GM23338 (cell line): ENCODE measurements at regions not wholly inside any gene's neighbourhood (a gene's known extent, or its start where the extent isn't known, plus 50 kb on each side); places are given as distances from the start of the nearest gene placed in this dataset.

Experiments used
- CREB1 ChIP-seq: fragments of 250-450 bp; sonication (Bioruptor Pico); IDR thresholded peaks from 2 replicates; pipeline ENCODE4 v1.5.0; 2020; ENCODE audit warnings: low read depth, mild to moderate bottlenecking, moderate library complexity
- EZH2 ChIP-seq: fragments of 200-600 bp; sonication (generic); IDR thresholded peaks from one replicate; pipeline ENCODE4 v1.8.0; 2017; ENCODE audit warnings: antibody characterized with exemption, mild to moderate bottlenecking, low read depth; ENCODE audit not compliant: unreplicated experiment
- EZH2phosphoT487 ChIP-seq: fragments of 200-600 bp; sonication (generic); IDR thresholded peaks from one replicate; pipeline ENCODE4 v1.8.1; 2018; ENCODE audit warnings: antibody characterized with exemption; ENCODE audit not compliant: unreplicated experiment
- JUNB ChIP-seq: IDR thresholded peaks from one replicate; pipeline ENCODE4 v1.6.1; 2016; ENCODE audit warnings: antibody characterized with exemption; ENCODE audit not compliant: unreplicated experiment
- POLR2AphosphoS5 ChIP-seq: IDR thresholded peaks from 2 replicates; pipeline ENCODE4 v1.6.1; 2016; ENCODE audit warnings: antibody characterized with exemption, low read depth
- ZNF114 ChIP-seq: fragments of 250-450 bp; sonication (Bioruptor Pico); IDR thresholded peaks from 2 replicates; pipeline ENCODE4 v1.5.0; 2020; ENCODE audit warnings: mild to moderate bottlenecking, moderate library complexity
- ZNF331 ChIP-seq: fragments of 250-450 bp; sonication (Bioruptor Pico); IDR thresholded peaks from 2 replicates; pipeline ENCODE4 v1.5.0; 2020; ENCODE audit warnings: low read depth, mild to moderate bottlenecking, moderate library complexity
- TF ChIP-seq, protein P1 (sequence below), 2 experiments: fragments of 200-600 bp in 1 of 2; sonication (generic) in 1 of 2; conservative IDR thresholded peaks; 2 replicates each; pipeline versions ENCODE4 v1.5.1 to v1.6.1; 2016 to 2017; ENCODE audit warnings: antibody characterized with exemption in 2 of 2, low read depth in 2 of 2, mild to moderate bottlenecking in 2 of 2, moderate library complexity in 1 of 2
- TF ChIP-seq, protein P2 (sequence below): IDR thresholded peaks from 2 replicates; pipeline ENCODE4 v1.6.1; 2016; ENCODE audit warnings: antibody characterized with exemption
- TF ChIP-seq, protein P3 (sequence below): IDR thresholded peaks from one replicate; pipeline ENCODE4 v1.6.1; 2018; ENCODE audit warnings: antibody characterized with exemption; ENCODE audit not compliant: unreplicated experiment

DNA sequence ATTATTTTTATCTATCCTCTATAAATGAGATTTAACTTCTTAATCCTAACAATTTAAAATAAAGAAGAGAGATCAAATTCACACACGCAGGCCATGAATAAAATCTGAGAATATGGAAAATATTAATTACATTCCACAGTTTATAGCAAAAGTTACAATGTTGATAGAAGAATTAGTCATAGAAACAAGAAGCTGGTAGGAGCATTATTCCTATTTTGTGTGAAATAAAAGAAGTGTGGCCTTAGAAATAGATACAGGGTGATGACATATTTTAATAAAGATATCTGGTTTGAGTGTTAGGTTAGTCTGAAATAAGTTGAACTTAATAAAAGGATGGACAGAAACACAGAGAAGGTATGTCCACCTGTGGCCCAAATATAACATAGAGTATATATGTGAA is 790.4 kb upstream of the NUDT12 start:
- TF ChIP-seq, protein P1, sequence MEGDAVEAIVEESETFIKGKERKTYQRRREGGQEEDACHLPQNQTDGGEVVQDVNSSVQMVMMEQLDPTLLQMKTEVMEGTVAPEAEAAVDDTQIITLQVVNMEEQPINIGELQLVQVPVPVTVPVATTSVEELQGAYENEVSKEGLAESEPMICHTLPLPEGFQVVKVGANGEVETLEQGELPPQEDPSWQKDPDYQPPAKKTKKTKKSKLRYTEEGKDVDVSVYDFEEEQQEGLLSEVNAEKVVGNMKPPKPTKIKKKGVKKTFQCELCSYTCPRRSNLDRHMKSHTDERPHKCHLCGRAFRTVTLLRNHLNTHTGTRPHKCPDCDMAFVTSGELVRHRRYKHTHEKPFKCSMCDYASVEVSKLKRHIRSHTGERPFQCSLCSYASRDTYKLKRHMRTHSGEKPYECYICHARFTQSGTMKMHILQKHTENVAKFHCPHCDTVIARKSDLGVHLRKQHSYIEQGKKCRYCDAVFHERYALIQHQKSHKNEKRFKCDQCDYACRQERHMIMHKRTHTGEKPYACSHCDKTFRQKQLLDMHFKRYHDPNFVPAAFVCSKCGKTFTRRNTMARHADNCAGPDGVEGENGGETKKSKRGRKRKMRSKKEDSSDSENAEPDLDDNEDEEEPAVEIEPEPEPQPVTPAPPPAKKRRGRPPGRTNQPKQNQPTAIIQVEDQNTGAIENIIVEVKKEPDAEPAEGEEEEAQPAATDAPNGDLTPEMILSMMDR (conservative IDR thresholded peaks at IDR 0.05; ENCODE audit: low read depth in 2 of 2) = no peak
- no peak for TF ChIP-seq EZH2
- no peak for TF ChIP-seq EZH2phosphoT487
- no peak for TF ChIP-seq POLR2AphosphoS5
- TF ChIP-seq, protein P2, sequence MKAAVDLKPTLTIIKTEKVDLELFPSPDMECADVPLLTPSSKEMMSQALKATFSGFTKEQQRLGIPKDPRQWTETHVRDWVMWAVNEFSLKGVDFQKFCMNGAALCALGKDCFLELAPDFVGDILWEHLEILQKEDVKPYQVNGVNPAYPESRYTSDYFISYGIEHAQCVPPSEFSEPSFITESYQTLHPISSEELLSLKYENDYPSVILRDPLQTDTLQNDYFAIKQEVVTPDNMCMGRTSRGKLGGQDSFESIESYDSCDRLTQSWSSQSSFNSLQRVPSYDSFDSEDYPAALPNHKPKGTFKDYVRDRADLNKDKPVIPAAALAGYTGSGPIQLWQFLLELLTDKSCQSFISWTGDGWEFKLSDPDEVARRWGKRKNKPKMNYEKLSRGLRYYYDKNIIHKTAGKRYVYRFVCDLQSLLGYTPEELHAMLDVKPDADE = no peak
- no peak for TF ChIP-seq ZNF114 (CRISPR knock-in tag)
- TF ChIP-seq, protein P3, sequence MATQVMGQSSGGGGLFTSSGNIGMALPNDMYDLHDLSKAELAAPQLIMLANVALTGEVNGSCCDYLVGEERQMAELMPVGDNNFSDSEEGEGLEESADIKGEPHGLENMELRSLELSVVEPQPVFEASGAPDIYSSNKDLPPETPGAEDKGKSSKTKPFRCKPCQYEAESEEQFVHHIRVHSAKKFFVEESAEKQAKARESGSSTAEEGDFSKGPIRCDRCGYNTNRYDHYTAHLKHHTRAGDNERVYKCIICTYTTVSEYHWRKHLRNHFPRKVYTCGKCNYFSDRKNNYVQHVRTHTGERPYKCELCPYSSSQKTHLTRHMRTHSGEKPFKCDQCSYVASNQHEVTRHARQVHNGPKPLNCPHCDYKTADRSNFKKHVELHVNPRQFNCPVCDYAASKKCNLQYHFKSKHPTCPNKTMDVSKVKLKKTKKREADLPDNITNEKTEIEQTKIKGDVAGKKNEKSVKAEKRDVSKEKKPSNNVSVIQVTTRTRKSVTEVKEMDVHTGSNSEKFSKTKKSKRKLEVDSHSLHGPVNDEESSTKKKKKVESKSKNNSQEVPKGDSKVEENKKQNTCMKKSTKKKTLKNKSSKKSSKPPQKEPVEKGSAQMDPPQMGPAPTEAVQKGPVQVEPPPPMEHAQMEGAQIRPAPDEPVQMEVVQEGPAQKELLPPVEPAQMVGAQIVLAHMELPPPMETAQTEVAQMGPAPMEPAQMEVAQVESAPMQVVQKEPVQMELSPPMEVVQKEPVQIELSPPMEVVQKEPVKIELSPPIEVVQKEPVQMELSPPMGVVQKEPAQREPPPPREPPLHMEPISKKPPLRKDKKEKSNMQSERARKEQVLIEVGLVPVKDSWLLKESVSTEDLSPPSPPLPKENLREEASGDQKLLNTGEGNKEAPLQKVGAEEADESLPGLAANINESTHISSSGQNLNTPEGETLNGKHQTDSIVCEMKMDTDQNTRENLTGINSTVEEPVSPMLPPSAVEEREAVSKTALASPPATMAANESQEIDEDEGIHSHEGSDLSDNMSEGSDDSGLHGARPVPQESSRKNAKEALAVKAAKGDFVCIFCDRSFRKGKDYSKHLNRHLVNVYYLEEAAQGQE = no peak
- TF ChIP-seq CREB1 (CRISPR knock-in tag) = no peak
- TF ChIP-seq ZNF331 (CRISPR knock-in tag) = no peak
- no peak for TF ChIP-seq JUNB
